PC-3 (cell line): ENCODE measurements at regions not wholly inside any gene's neighbourhood (a gene's known extent, or its start where the extent isn't known, plus 50 kb on each side); places are given as distances from the start of the nearest gene placed in this dataset.

Experiments
- ATAC-seq: fragments of 200-7000 bp; cut with Tn5 transposase; 2 replicates; pipeline ENCODE4 v1.9.1; 2020; ENCODE audit warnings: mild to moderate bottlenecking, moderate library complexity
- BruUV-seq: library from RNA; stranded (reverse); fragments of 400-500 nt; replicated peaks from 2 replicates; lab custom pipeline; 2021; lab: Mats Ljungman, UMichigan
- CTCF ChIA-PET: fragments of 300-600 bp; sonication (Branson Sonifier 250); formaldehyde crosslinking; loops from one replicate; lab custom pipeline; 2022; ENCODE audit warnings: antibody characterized with exemption; lab: Charles Lee
- POLR2A ChIA-PET: fragments of 300-600 bp; sonication (Branson Sonifier 250); formaldehyde crosslinking; loops from one replicate; lab custom pipeline; 2022; ENCODE audit warnings: antibody characterized with exemption; ENCODE audit not compliant: unreplicated experiment; lab: Charles Lee
- DNase-seq: peaks from one replicate; pipeline ENCODE4 v3.0.0-alpha.2; 2015
- H2AFZ ChIP-seq: fragments of 300-600 bp; sonication (generic); 2 replicates; pipeline ENCODE4 v1.6.0; 2016; ENCODE audit warnings: antibody characterized with exemption, low read length
- H3F3A ChIP-seq: fragments of 300-600 bp; sonication (generic); one replicate; pipeline ENCODE4 v1.6.0; 2017; ENCODE audit warnings: antibody characterized with exemption, low read length, control low read depth, mild to moderate bottlenecking; ENCODE audit not compliant: unreplicated experiment
- H3K27ac ChIP-seq: fragments of 300-600 bp; sonication (generic); 2 replicates; pipeline ENCODE4 v1.5.1; 2016; ENCODE audit warnings: mild to moderate bottlenecking, low read length
- H3K27me3 ChIP-seq: fragments of 300-600 bp; sonication (generic); 2 replicates; pipeline ENCODE4 v1.6.1; 2016; ENCODE audit warnings: low read length, mixed read lengths
- H3K36me3 ChIP-seq: fragments of 300-600 bp; sonication (generic); 2 replicates; pipeline ENCODE4 v1.6.1; 2016; ENCODE audit warnings: low read depth, mixed run types, low read length, mixed read lengths
- H3K4me1 ChIP-seq: fragments of 300-600 bp; sonication (generic); 2 replicates; pipeline ENCODE4 v1.5.1; 2016; ENCODE audit warnings: low read length; ENCODE audit not compliant: insufficient read depth
- H3K4me2 ChIP-seq: fragments of 300-600 bp; sonication (generic); 2 replicates; pipeline ENCODE4 v1.6.0; 2016; ENCODE audit warnings: low read length
- H3K4me3 ChIP-seq: fragments of 300-600 bp; sonication (generic); 2 replicates; pipeline ENCODE4 v1.5.1; 2016; ENCODE audit warnings: mild to moderate bottlenecking, low read length, mixed read lengths
- H3K79me2 ChIP-seq: fragments of 300-600 bp; sonication (generic); 2 replicates; pipeline ENCODE4 v1.6.1; 2017; ENCODE audit warnings: low read length, mixed read lengths
- H3K9ac ChIP-seq: fragments of 300-600 bp; sonication (generic); 2 replicates; pipeline ENCODE4 v1.6.0; 2016; ENCODE audit warnings: mild to moderate bottlenecking, low read length
- H3K9me2 ChIP-seq: fragments of 300-600 bp; sonication (generic); replicated peaks from 2 replicates; pipeline ENCODE4 v1.6.1; 2016; ENCODE audit warnings: mixed run types, low read length, mixed read lengths
- H3K9me3 ChIP-seq: fragments of 300-600 bp; sonication (generic); 2 replicates; pipeline ENCODE4 v1.6.1; 2016; ENCODE audit warnings: low read length, mixed read lengths
- H4K20me1 ChIP-seq: fragments of 300-600 bp; sonication (generic); 2 replicates; pipeline ENCODE4 v1.6.1; 2016; ENCODE audit warnings: low read length, mixed read lengths
- EZH2 ChIP-seq: fragments of 300-600 bp; sonication (generic); IDR thresholded peaks from one replicate; pipeline ENCODE4 v1.6.1; 2017; ENCODE audit warnings: antibody characterized with exemption, mild to moderate bottlenecking, low read length; ENCODE audit not compliant: unreplicated experiment
- EZH2phosphoT487 ChIP-seq: fragments of 300-600 bp; sonication (generic); IDR thresholded peaks from 2 replicates; pipeline ENCODE4 v1.6.1; 2018; ENCODE audit warnings: mild to moderate bottlenecking, antibody characterized with exemption, low read length, borderline replicate concordance
- intact Hi-C: fragments of 100-400 bp; cut with micrococcal nuclease; formaldehyde crosslinking; loops from 2 replicates; pipeline ENCODE4 v1.9.0; 2023
- TF ChIP-seq, protein P1 (sequence below): fragments of 300-600 bp; sonication (generic); conservative IDR thresholded peaks from 2 replicates; pipeline ENCODE4 v1.5.1; 2017; ENCODE audit warnings: antibody characterized with exemption, low read depth, mild to moderate bottlenecking, low read length

DNA sequence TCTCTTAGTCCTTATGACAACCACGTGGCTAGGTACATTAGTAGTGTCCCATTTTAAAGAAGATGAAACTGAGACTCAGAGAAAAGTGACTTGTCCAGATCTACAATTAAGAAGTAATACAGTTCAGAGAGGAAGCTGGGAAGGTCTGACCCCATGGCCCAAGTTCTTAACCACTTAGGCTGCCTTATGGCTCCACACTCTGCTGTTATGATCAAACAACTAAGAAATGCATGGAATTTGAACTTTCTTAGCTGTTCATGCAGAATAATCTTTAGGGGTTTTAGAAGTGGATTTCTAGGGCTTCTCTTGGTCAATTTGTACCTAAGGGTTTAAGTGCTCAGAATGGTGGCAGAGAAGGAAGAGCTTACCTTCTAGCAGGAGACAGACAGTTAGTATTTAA is 128.0 kb upstream of the MSX2 start:
- Histone ChIP-seq H3K27ac (no peak overlapping the region), H3K79me2 (no peaks in the 10 kb centered on the region), H3K36me3 (no peaks in the 10 kb centered on the region), H3K9ac (no peak overlapping the region), H2AFZ (no peak overlapping the region), H3K9me3 (no peaks in the 10 kb centered on the region), H4K20me1 (no peaks in the 10 kb centered on the region), H3K9me2 (no peaks in the 10 kb centered on the region), H3K4me2 (no peak overlapping the region), H3K4me3 (no peak overlapping the region), H3K4me1 (no peaks in the 10 kb centered on the region), H3K27me3 (peaks cover 13% of the 10 kb centered on the region), H3F3A (no peaks in the 10 kb centered on the region)
- ChIA-PET POLR2A (no interaction called here), CTCF (no interaction called here)
- BruUV-seq = no TSS peak
- TF ChIP-seq EZH2phosphoT487 (no peak), EZH2 (no peak)
- TF ChIP-seq, protein P1, sequence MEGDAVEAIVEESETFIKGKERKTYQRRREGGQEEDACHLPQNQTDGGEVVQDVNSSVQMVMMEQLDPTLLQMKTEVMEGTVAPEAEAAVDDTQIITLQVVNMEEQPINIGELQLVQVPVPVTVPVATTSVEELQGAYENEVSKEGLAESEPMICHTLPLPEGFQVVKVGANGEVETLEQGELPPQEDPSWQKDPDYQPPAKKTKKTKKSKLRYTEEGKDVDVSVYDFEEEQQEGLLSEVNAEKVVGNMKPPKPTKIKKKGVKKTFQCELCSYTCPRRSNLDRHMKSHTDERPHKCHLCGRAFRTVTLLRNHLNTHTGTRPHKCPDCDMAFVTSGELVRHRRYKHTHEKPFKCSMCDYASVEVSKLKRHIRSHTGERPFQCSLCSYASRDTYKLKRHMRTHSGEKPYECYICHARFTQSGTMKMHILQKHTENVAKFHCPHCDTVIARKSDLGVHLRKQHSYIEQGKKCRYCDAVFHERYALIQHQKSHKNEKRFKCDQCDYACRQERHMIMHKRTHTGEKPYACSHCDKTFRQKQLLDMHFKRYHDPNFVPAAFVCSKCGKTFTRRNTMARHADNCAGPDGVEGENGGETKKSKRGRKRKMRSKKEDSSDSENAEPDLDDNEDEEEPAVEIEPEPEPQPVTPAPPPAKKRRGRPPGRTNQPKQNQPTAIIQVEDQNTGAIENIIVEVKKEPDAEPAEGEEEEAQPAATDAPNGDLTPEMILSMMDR = no peak
- intact Hi-C loops = no loop called here
- no peak for ATAC-seq
- no peak for DNase-seq

DNA sequence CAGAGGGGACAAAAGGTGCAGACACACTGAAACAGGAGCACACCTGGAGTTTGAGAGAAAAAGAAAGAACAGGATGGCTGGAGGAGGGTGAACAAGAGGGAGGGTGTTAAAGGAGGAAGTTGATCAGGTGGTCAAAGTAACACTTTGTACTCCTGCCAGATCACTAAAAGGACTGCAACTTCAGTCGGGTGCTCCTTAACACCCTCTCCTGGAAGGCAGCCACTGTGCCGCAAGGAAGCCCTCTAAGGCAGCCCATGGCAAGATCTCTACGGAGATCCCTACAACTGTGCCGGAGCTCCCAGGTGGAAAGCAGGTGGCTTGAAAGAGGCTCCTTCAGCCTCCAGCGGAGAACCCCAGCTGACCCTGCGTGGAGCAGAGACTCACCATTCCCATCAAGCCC is 124.4 kb upstream of the MSX2 start:
- H3K9ac ChIP-seq = no peak overlapping the region
- H3K79me2 ChIP-seq = no peaks in the 10 kb centered on the region
- no peak overlapping the region for H3K27ac ChIP-seq
- intact Hi-C loops = no loop called here
- H4K20me1 ChIP-seq = no peaks in the 10 kb centered on the region
- no peaks in the 10 kb centered on the region for H3K9me3 ChIP-seq
- H3K27me3 ChIP-seq = peaks cover 12% of the 10 kb centered on the region; the same call in 1 of the 2 replicates
- H3F3A ChIP-seq = no peaks in the 10 kb centered on the region
- H2AFZ ChIP-seq = no peak overlapping the region
- no peak overlapping the region for H3K4me2 ChIP-seq
- POLR2A ChIA-PET = no interaction called here
- H3K36me3 ChIP-seq = no peaks in the 10 kb centered on the region
- no peak for ATAC-seq
- BruUV-seq = no TSS peak
- CTCF ChIA-PET = no interaction called here
- H3K4me3 ChIP-seq = no peak overlapping the region
- DNase-seq = no peak
- TF ChIP-seq EZH2phosphoT487 (no peak), EZH2 (no peak)
- TF ChIP-seq, protein P1 = no peak
- H3K4me1 ChIP-seq = no peaks in the 10 kb centered on the region
- H3K9me2 ChIP-seq = no peaks in the 10 kb centered on the region

DNA sequence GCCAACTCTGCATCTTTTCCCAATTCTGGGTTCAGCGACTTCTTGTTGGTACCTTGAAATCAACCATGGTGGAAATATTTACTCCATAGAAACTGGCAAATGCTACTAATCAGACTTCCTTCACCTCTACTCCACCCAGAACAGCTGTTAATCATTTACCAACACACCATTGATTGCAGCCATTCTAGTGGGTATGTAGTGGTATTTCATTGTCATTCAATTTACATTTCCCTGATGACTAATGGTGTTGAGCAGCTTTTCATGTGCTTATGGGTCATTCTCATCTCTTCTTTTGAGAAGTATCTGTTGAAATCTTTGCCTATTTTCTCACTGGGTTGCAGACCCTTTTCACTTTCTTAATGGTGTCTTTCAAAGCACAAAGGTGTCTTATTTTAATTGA is 122.4 kb upstream of the MSX2 start:
- DNase-seq (peak; percentile 44), ATAC-seq (no peak)
- intact Hi-C loops = no loop called here
- Histone ChIP-seq H3K4me3 (no peak overlapping the region), H3K36me3 (no peaks in the 10 kb centered on the region), H3K27me3 (peaks cover 12% of the 10 kb centered on the region; the same call in 1 of the 2 replicates), H3K9ac (no peak overlapping the region), H3K4me1 (no peaks in the 10 kb centered on the region), H4K20me1 (no peaks in the 10 kb centered on the region), H3K9me2 (no peaks in the 10 kb centered on the region), H3K9me3 (no peaks in the 10 kb centered on the region), H3K79me2 (no peaks in the 10 kb centered on the region), H3K4me2 (no peak overlapping the region), H3F3A (no peaks in the 10 kb centered on the region), H3K27ac (no peak overlapping the region), H2AFZ (no peak overlapping the region)
- ChIA-PET CTCF (no interaction called here), POLR2A (no interaction called here)
- no TSS peak for BruUV-seq
- TF ChIP-seq EZH2 (no peak), EZH2phosphoT487 (no peak)
- TF ChIP-seq, protein P1 = no peak
